Right lung (tissue), 2 donors: ENCODE measurements at regions not wholly inside any gene's neighbourhood (a gene's known extent, or its start where the extent isn't known, plus 50 kb on each side); places are given as distances from the start of the nearest gene placed in this dataset.
A peak's percentile ranks its signal among the peaks of the same experiment; 100 is the strongest.

Experiments used
- DNase-seq, 2 donors: peaks; one replicate each; pipeline ENCODE4 v3.0.0-alpha.2; 2013

DNA sequence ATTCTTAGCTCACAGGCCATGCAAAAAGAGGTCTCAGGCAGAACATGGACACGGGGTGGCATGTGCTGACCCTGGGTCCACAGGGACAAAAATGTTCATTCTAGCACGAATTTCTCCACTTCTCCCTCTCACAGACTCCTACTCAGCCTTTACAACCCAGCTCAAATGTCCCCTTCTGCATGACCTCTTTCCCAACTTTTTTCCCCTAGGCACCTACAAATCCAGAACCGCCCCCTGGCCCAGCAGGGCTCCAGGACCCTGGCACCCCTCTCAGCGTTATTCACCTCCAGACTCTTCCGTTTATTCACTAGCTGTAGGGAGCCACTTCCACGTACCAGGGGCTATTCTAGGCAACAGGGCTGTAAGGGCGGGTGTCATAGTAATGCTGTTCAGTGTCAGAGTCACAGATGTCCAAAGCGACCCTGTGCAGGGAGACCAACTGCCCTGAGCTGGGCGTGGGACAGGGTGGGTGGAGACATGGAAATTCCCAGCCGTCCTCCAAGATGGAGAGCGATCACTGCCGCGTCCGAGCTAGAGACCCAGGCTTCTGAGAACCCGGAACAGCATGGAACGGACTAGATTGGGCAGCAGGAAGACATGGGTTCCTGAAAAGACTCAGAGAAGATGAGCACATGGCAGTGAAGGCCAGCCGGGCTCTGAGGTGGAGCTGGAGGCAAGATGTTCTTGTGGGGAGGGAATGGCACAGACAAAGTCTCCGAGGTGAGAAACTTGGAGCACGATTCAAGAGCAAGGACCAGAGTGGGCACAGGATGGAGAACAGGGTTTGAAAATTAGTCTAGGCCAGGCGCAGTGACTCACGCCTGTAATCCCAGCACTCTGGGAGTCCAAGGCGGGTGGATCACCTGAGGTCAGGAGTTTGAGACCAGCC, 274.9 kb upstream of the RTL1 start:
- no peak for DNase-seq

DNA sequence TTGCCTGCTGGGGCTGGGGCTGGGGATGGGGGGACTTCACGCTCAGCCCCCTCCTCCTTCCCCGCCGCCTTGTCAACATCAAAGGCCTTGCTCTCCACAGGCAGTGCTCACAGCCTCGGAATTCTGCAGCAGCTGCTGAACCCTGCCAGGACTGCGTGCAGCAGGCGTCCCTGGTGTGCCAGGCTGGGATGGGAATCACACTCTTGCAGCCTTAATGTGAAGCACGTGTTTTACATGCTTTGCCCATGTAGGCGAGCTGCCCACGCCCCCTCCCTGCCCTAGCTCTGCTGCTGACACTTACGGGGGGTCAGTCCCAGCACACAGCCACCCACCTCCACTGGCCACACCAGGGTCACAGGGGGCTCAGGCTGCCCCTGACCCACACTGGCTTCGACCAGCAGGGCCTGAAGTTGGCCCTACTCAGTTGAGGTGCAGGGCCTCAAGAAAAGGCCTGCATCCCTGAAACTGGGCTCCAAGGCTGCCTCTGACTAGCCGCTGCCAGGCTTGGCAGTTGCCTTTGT, 276.2 kb upstream of the RTL1 start:
- DNase-seq: no peak

DNA sequence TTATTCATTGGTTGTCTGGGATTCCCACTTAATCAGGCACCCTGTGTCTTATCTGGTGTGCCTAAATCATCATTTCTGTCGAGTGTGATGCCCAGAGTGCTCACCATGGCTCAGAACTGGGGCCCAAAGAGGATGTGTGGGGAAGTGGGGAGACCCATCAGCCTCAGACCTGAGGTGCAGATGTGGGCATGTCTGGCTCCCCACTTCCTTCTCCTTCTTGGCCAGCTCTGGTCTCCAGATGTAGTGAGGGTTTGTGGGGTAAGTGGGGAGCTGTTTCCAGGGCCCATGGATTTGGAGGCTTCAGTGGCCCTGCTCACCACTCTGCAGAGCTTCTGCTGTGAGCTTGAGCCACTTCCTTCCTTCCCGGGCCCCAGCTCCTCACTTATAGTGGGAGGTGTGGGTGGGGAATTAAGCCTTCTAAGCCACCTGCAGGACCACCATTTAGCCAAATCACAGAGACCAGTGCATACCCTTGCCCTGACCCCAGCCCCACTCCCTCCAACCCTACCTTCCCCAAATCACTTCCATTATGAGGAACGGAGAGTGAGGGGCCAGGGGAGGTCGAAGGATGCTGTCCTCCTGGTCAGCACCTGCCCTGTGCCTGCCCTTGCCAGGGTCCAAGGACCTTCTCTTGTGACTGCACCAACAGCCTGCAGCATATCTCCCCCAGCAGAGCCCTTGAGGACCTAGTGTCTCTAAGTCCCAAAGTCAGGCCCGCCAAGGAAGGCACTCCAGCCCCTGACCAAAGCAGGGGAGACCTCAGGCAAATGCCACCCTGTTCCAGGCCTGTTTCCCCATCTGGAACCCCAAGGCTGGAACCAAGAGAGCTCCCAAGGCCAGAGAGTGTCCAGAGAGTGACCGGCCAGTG, 278.2 kb upstream of the RTL1 start:
- DNase-seq: no peak

DNA sequence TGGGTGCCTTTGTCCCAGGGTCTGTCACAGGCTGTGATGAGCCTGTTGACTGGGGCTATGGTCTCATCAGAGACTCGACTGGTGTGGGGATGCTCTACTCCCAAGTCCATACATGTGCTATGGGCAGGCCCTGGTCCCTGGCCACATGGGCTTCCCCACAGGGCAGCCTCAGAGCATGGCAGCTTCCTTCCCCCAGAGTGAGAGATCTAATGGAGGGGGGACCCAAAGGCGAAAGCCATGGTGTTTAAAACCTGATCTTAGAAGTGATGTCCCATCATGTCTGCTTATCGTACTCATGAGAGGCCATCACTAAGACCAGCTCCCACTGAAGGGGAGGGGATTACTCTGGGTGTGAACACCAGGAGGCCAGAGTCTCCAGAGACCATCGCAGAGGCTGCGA, 279.0 kb upstream of the RTL1 start:
- DNase-seq: no peak

DNA sequence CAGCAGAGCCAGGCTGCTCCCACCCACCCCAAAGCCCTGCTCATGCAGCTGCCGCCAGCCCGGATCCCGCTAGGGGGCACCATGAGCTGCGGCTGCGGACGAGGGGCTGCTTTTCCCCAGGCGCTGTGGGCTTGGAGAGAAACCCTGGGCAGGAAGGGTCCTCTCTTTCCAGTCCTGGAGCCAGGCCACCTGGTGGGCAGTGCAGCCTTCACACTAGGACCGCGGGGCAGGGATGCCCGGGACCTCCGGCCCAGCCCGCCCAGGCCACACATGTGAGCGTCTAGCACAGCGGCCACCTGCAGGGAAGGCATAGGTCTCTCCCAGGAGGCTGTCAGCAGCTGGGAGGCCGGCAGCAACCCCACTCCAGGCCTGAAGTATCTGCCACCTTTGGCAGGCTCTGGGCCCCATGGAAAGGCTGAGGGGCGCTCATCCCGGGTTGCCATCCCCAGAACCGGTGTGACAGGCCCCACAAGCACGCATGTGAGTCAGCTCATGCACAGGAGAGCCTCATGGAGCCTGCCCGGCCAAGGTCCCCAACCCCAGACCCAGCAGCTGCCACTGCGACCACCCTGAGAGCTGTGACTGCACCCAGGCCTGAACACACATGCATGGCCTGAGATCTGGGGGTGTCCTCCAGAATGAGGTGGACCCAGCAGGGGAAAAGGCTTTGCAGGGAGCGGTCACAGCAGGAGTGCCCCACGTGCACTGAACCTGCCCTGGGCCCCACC, 280.0 kb upstream of the RTL1 start:
- peak; percentile 26 to 32 for DNase-seq

DNA sequence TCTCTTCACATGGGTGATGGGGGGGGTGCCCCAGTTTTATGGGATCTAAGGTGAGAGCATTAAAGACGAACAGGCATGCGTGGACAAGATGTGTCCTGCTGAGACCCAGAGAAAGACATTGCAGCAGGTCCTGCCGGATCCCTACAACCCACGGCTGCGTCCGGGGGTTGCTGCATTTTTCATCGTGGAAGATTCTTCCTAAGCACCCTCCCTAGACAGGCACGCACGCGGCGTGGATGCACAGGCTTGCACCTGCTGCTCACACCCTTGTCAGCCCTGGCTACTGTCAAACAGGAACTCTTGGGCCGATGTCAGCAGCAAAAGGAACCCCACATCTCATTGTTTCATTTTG, 280.6 kb upstream of the RTL1 start:
- DNase-seq: no peak

DNA sequence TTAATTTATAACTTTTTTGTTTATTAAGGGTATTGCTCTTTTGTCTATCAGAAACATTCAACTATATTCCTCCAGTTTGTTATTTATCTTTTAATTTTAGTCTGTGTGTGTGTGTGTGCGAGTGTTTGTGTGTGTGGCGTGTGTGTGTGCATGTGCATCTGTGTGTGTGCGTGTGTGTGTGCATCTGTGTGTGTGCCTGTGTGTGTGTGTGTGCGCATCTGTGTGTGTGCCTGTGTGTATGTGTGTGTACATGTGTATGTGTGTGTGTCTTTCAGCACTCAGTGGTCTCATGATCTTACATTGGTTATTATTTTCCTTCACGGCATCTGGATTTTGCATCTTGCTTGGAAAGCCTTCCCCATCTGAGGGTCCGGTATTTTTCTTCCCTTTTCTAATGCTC, 281.1 kb upstream of the RTL1 start:
- DNase-seq: no peak

DNA sequence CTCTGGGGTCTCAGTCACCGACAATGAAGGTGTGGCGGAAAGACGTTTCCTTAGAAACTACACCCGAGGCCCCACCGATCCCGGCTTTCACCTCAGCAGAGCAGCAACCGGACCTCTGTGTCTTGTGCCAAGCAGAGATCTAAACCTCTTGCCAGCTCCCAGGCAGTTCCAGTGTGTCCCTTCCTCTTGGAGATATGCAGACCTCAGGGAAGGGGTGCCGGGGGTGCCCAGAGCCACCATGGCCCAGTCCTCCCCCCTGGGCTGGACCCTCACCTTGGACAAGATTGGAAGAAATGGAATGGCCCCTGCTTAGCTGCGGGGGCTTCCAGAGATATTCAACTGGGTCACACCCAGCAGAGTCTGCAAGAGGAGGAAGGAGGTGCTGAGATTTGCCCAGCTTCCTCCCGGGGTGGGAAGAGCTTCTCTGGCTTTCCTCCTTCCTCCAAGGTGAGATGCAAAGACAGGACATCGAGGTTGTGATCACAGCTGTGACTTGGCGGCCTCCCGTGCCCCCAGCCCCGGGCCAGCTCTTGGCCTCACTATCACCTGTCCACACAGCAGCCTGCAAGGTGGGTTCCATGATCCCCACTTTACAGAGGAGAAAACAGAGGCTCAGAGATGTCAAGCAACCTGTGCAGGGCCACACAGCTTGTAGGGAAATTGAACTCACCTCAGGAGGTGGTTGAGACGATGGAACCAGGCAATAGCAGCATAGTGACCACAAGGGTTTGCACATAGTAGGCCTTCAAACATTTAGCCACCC, 281.7 kb upstream of the RTL1 start:
- no peak for DNase-seq

DNA sequence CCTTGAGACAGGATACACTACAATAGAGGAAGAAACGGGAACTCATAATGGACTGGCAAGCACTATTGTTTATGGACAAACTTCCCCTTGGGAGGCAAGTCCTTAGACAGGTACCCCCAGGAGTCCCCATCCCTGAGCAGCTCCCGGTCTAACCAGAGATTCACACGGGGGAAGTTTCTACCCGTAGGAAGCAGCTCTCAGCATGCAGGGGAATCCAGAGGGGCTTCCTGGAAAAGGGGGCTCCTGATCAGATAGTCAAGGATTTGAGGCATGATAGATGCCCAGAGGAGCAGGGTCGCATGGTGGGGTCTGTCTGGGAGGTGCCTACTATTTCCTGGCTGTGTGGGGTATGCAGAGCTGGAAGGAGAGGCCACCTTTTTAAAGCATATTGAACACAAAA, 282.4 kb upstream of the RTL1 start:
- DNase-seq: no peak

DNA sequence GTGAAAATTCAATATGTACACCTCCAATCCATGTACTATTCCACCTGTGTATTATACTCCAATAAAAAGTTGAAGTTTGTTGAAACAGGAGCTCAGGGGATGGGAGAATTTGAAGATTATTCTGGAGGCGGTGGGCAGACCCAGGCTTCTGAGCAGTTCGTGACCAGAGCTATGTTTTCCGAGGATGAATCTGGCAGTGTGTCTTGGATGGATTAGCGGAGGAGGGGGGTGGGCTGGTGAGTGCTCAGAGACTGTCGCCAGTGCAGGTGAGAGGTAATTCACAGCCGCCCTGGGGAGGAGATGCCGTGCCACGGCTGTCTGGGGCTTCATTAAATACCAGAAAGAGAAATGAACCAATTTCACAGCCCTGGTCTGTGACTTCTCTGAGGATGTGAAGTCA, 283.0 kb upstream of the RTL1 start:
- no peak for DNase-seq

DNA sequence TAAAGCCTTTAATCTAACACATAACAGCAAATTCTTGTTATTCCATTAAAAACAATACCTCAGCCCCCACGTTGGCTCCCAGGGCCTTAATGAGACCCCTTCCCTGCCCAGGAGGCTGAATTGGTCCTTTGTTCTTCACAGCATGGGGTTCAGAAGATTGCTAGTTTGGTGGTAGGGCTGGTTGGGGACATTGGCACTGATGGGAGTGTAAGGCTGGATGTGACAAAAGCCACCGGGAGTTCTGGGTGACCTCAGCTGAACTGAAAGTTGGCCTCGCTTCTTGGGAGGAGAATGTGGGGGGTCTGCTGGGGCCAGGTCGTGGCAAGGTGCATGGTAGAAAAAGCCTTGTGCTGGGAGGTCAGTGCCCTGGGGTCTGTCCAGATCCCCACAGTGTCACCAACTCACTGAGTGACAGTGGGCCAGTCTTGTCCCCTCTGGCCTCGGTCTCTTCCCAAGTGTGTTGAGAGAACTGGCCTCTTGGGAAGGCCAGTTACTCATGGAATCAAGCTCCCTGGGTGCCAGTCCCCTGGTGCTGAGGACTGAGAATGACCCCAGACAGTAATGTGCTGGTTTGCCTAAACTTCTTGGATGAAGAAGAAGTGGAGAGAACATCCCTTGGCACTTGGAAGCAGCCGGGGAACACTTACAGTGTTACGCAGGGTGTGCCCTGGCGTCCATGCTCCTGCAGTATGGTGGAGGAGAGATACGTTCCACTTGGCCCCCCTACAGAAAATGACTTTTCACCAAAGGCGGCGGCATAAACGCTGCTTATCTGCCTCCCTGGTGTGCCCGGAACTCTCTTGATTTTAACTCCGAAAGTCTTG, 283.7 kb upstream of the RTL1 start:
- no peak for DNase-seq

DNA sequence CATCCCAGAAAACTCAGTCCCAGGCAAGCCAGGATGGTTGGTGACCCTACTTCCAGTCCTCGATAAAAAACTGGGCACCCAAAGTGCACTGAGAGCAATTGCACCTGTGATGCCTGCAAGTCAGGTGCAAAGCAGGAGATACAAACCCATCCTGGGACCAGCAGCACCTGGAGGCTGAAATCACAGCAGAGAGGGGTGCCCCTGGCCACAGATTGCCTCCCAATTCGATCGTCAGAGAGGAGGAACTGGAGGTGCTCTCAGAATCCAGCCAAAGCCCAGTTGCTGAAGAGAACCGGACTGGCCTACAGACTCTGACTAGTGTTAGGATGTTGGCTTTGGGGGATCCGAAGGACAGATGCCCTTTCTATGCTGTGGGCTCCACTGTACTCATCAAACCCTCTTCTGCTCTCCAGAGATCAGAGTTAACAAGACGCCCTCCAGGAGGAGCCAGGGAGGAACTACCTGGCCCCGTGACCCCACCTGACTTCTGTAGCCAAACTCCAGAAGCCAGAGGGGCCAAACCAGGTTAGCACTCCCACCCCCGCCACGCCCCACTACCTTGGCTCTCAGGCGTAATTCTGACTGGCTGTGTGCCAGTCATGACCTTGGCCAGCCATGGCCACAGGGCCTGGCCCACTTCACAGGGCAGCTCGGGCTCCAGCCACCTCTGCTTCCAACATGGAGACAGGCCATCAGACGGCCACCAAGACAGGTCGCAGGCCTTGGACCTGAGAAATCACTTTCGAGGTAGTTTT, 284.5 kb upstream of the RTL1 start:
- no peak for DNase-seq

DNA sequence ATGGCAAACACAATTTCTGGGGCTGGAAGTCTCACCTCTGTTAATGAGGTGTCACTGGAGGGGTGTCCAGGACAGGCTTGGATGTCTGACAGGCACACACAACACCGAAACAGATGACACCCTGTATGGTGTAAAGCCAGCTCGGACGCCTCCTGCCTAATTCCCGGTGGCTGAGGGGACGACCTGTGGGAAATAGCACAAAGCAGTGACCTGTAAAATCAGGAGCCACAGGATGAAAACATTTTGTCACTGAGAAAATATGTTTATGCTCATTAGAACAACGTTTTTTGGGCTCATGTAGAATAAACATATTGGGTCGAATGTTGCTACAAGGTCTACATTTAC, 285.0 kb upstream of the RTL1 start:
- DNase-seq: no peak

DNA sequence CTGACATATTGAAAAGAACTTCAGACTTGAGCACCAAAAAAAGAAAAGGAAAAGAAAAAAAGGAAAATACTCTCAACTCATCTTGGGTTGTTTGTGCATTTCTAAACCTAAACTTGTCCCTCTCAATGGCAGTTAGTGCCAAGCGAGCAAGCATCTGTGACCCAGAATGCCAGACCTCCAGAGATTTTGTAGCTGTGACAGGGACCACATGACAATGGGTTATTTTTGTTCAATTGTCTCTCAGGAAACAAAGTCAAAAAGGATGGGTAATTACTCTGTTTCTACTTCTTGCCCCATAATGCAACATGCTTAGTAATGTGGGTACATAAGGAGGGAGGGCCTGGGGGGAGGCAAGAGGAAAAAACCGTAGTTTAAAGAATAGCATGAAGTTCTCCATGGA, 285.7 kb upstream of the RTL1 start:
- no peak for DNase-seq

DNA sequence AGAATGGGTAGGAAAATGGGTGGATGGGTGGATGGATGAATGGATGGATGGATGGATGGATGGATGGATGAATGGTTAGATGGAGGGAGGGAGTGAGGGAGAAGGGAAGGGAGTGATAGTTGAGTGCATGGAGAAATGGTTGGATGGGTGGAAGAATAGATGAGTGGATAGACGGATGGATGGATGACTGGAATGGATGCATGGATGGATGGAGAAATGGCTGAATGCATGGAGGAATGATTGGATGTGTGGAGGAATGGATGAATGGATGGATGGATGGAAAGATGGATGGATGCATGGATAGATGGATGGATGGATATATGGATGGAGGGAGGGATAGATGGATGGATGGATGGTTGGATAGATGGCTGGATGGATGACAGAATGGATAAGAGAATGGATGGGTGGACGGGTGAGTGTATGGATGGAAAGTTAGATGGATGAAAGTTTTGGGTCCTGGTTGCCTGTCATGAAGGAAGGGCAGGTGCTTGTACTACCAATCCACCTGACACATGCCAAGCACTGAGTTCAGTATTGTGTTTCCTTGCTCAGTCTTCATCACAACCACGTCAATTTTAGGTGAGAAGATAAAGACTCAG, 286.5 kb upstream of the RTL1 start:
- no peak for DNase-seq

DNA sequence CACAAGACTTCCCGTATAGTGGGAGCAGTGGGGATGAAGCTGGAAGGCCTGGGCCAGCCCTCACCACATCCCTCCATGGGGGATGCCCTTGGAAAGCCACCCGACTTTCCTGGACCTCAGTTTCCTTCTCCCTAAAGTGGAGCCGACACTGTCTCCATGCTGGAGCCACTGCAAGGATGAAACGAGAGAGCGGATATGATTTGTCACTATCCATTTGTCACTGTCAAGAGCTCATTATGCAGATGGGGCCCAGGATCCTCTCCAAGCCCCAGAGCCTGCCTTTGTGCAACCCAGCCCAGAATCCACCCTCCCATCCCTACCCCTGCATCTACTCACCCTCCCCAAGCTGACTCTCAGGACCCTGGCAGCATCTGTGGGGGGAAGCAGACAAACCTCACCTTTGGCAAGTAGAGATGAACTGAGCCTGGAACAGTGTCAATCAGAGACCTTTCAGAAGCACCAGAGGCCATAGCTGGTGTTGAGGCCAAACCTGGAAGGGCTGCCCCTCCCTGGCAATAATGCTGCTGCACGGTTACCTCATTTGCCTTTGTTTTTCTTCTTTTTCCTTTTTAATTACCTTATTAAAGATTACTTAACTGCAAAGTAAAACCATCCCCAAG, 287.7 kb upstream of the RTL1 start:
- no peak for DNase-seq

DNA sequence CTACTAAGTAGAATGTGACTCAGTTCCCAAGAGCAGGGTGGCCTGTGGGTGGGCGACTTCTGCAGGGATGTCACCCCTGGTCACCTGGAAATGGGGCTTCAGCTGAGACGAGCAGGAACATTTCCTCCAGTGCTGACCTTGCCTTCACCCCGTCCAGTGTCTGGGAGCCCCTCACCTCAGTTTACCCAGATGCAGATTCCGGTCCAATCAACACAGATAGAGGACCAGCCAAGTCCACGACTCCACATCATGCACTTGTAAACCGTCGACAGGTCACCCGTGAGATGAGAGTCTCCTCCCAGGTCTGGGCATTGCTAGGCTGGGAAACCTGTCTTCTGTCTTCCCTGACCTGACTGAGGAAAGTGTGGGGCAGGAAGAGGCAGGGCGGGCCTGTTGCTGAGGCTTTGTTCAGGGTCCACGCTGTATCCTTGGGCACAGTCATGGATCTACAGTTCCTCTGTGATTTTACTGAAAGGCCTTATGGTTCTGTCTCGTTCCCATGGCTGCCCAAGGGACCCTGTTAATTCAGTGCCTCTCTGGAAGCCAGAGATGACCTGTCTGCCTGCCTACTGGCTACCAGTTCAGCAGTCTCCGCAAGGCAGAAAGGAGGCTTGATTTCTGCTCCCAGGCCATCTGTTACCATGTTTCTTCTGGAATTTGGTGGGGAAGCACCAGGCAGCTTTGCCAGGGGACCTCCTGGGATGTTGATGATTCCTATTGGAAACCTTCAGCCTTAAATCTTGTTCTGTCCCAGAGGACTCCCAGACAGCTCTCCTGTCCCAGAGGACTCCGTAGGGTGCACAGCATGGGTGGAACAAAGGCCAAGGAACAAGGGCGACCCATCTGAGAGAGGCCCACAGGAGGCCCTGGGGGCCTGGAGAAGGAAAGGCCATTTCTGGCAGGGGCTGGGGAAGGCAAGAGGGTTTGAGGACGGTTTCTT, 288.5 kb upstream of the RTL1 start:
- DNase-seq: no peak

DNA sequence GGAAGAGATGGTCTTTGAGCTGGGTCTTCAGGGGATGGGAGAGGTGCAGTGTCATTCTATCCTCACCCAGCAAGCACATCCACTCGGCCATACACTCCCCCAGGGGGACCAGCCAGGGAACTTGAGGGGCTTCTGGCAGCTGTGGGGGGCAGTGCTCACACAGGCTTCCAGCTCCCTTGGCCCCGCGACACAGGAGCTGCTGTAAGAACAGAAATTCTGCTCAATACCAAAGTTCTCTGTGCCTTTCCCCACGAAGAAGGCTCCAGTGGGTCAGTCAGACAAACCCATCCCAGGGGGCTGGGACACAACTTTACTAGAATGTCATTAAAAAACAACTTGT, 289.1 kb upstream of the RTL1 start:
- DNase-seq: no peak
